ENCODE measurements at regions not wholly inside any gene's neighbourhood (a gene's known extent, or its start where the extent isn't known, plus 50 kb on each side); places are given as distances from the start of the nearest gene placed in this dataset.

- TF ChIP-seq ZNF660 (CRISPR knock-in tag; IDR thresholded peaks at IDR 0.05; ENCODE audit: borderline replicate concordance, low read depth) (no peak), ZNF556 (CRISPR knock-in tag; IDR thresholded peaks at IDR 0.05; ENCODE audit: borderline replicate concordance) (no peak), ELF1 (CRISPR knock-in tag; IDR thresholded peaks at IDR 0.05) (no peak), HDAC2 (CRISPR knock-in tag; IDR thresholded peaks at IDR 0.05) (no peak), NPAS2 (CRISPR knock-in tag; IDR thresholded peaks at IDR 0.05; ENCODE audit: borderline replicate concordance) (no peak), XBP1 (CRISPR knock-in tag; IDR thresholded peaks at IDR 0.05) (no peak), ZSCAN30 (CRISPR knock-in tag; IDR thresholded peaks at IDR 0.05) (no peak)
These were observed 492.6 kb upstream of the TBL1XR1 start (continued) for GRCh38 chr3:177689869-177690268.

GRCh38 chr3:177690306-177690705, 493.0 kb upstream of the TBL1XR1 start:
- in situ Hi-C loops (cut with HindIII; ENCODE audit: extremely low pct_ligation_motif_present, low pct_unique_long_range_greater_than_20kb) (no loop called here), intact Hi-C loops (cut with micrococcal nuclease; ENCODE audit: unreplicated experiment) (no loop called here)
- Histone ChIP-seq H3K4me3 (replicated peaks in 1 of 3; ENCODE audit: insufficient read depth in 1 of 3, low read depth in 2 of 3, low read length in 3 of 3) (no peak overlapping the region), H3K27ac (ENCODE audit: extremely low read length, insufficient read depth, low read length) (no peak overlapping the region), H3K9me3 (ENCODE audit: low read length) (no peaks in the 10 kb centered on the region), H3K36me3 (replicated peaks in 1 of 2; ENCODE audit: control insufficient read depth in 1 of 2, insufficient read depth in 2 of 2, low read length in 2 of 2) (no peaks in the 10 kb centered on the region), H3K4me1 (ENCODE audit: insufficient read depth, low read length) (no peaks in the 10 kb centered on the region), H3K27me3 (ENCODE audit: control insufficient read depth in 1 of 2, insufficient read depth in 2 of 2, low read length in 2 of 2) (no peaks in the 10 kb centered on the region; a peak in 1 of 5 replicates), H4K20me1 (ENCODE audit: insufficient read depth, low read length) (no peaks in the 10 kb centered on the region), H2AFZ (ENCODE audit: low read length) (no peak overlapping the region), H3K79me2 (ENCODE audit: insufficient read depth, low read length) (no peaks in the 10 kb centered on the region), H3K4me2 (ENCODE audit: low read depth, low read length) (no peak overlapping the region), H3K9ac (ENCODE audit: insufficient read depth, low read depth, low read length) (no peak overlapping the region)
- ChIA-PET CTCF (ENCODE audit: low intra/inter-chr PET ratio, low total read pairs) (no interaction called here), POLR2A (no interaction called here)
- no peak for DNase-seq (ENCODE audit: low spot score)
- 65% methylated on average over 3 of the region's 3 CpGs for WGBS (ENCODE audit: low lambda C conversion rate)
- no TSS peak for BruUV-seq (replicated peaks)
- FAIRE-seq: no peak
- ATAC-seq: no peak
- no peak for TF ChIP-seq ZNF431 (CRISPR knock-in tag; IDR thresholded peaks at IDR 0.05; ENCODE audit: borderline replicate concordance, low read depth)
- no peak for TF ChIP-seq ZNF317 (CRISPR knock-in tag; IDR thresholded peaks at IDR 0.05)
- TF ChIP-seq ZNF878 (CRISPR knock-in tag; IDR thresholded peaks at IDR 0.05): no peak
- no peak for TF ChIP-seq XBP1 (CRISPR knock-in tag; IDR thresholded peaks at IDR 0.05)
- no peak for TF ChIP-seq SALL2 (CRISPR knock-in tag; IDR thresholded peaks at IDR 0.05)
- no peak for TF ChIP-seq NFYB (CRISPR knock-in tag; IDR thresholded peaks at IDR 0.05)
- no peak for TF ChIP-seq SMC3 (IDR thresholded peaks at IDR 0.05; ENCODE audit: low read length)
- no peak for TF ChIP-seq ZMAT5 (CRISPR knock-in tag; IDR thresholded peaks at IDR 0.05; ENCODE audit: borderline replicate concordance, low read depth)
- TF ChIP-seq ZBTB39 (CRISPR knock-in tag; IDR thresholded peaks at IDR 0.05): no peak
- no peak for TF ChIP-seq ATF5 (CRISPR knock-in tag; IDR thresholded peaks at IDR 0.05; ENCODE audit: low read depth)
- no peak for TF ChIP-seq PLSCR1 (CRISPR knock-in tag; IDR thresholded peaks at IDR 0.05; ENCODE audit: borderline replicate concordance)
- TF ChIP-seq ZNF704 (CRISPR knock-in tag; IDR thresholded peaks at IDR 0.05; ENCODE audit: borderline replicate concordance): no peak
- no peak for TF ChIP-seq ZNF414 (CRISPR knock-in tag; IDR thresholded peaks at IDR 0.05)
